Panc1 (cell line): ENCODE measurements at regions not wholly inside any gene's neighbourhood (a gene's known extent, or its start where the extent isn't known, plus 50 kb on each side); places are given as distances from the start of the nearest gene placed in this dataset.

Source experiments
- ATAC-seq: fragments of 200-7000 bp; cut with Tn5 transposase; 2 replicates; pipeline ENCODE4 v1.9.1; 2020; ENCODE audit warnings: mild to moderate bottlenecking, moderate library complexity
- BruUV-seq: library from RNA; stranded (reverse); fragments of 400-500 nt; replicated peaks from 2 replicates; lab custom pipeline; 2021; lab: Mats Ljungman, UMichigan
- CTCF ChIA-PET: fragments of 300-600 bp; sonication (Branson Sonifier 250); formaldehyde crosslinking; loops from one replicate; lab custom pipeline; 2022; ENCODE audit warnings: antibody characterized with exemption; lab: Charles Lee
- POLR2A ChIA-PET: fragments of 300-600 bp; sonication (Branson Sonifier 250); formaldehyde crosslinking; loops from one replicate; lab custom pipeline; 2022; ENCODE audit warnings: antibody characterized with exemption; lab: Charles Lee
- DNase-seq: peaks from one replicate; pipeline ENCODE4 v3.0.0-alpha.2; 2010; ENCODE audit warnings: low read depth, low spot score
- H3K27ac ChIP-seq: 2 replicates; pipeline ENCODE4 v1.5.1; 2011; ENCODE audit warnings: mild to moderate bottlenecking, low read length, inconsistent platforms
- H3K27me3 ChIP-seq: fragments of 200-500 bp; sonication (Bioruptor generic); 2 replicates; pipeline ENCODE4 v1.6.0; 2014; ENCODE audit warnings: low read length, inconsistent platforms; ENCODE audit not compliant: control insufficient read depth, insufficient read depth
- H3K36me3 ChIP-seq: fragments of 200-500 bp; sonication (Bioruptor generic); 2 replicates; pipeline ENCODE4 v1.5.1; 2014; ENCODE audit warnings: inconsistent platforms, mild to moderate bottlenecking, low read length, moderate library complexity; ENCODE audit not compliant: control insufficient read depth, insufficient read depth
- H3K4me1 ChIP-seq: 2 replicates; pipeline ENCODE4 v1.5.1; 2011; ENCODE audit warnings: inconsistent platforms, mild to moderate bottlenecking, low read length, moderate library complexity; ENCODE audit not compliant: control insufficient read depth, insufficient read depth
- H3K4me3 ChIP-seq, 2 experiments: 2 replicates each; pipeline ENCODE4 v1.5.1; 2011 to 2012; ENCODE audit warnings: low read depth in 2 of 2, low read length in 2 of 2, mild to moderate bottlenecking in 2 of 2, inconsistent platforms in 1 of 2, moderate library complexity in 1 of 2
- H3K9me3 ChIP-seq: fragments of 200-500 bp; sonication (Bioruptor generic); 2 replicates; pipeline ENCODE4 v1.5.1; 2014; ENCODE audit warnings: low read depth, mild to moderate bottlenecking, inconsistent platforms, low read length, moderate library complexity; ENCODE audit not compliant: control insufficient read depth, insufficient read depth
- POLR2AphosphoS5 ChIP-seq: IDR thresholded peaks from 2 replicates; pipeline ENCODE4 v1.6.1; 2012; ENCODE audit warnings: mild to moderate bottlenecking, low read depth, low read length, moderate library complexity
- REST ChIP-seq, 2 experiments: IDR thresholded peaks; 2 replicates each; pipeline ENCODE4 v1.6.1; 2011 to 2012; ENCODE audit warnings: low read depth in 2 of 2, control low read depth in 1 of 2, low read length in 1 of 2, mild to moderate bottlenecking in 1 of 2, moderate library complexity in 1 of 2; ENCODE audit not compliant: insufficient read depth in 1 of 2
- SIN3A ChIP-seq: IDR thresholded peaks from 2 replicates; pipeline ENCODE4 v1.6.1; 2012; ENCODE audit warnings: low read depth, mild to moderate bottlenecking, low read length, moderate library complexity, borderline replicate concordance; ENCODE audit not compliant: insufficient read depth
- TCF7L2 ChIP-seq: IDR thresholded peaks from 2 replicates; pipeline ENCODE4 v1.6.1; 2011; ENCODE audit warnings: mild to moderate bottlenecking, low read depth, low read length, inconsistent platforms
- in situ Hi-C: cut with HindIII; loops from 2 replicates; pipeline ENCODE4 v1.10.0; 2016; ENCODE audit warnings: low sequenced_read_pairs, low pct_unique_long_range_greater_than_20kb
- intact Hi-C: fragments of 100-400 bp; cut with micrococcal nuclease; formaldehyde crosslinking; loops from one replicate; pipeline ENCODE4 v1.10.0; 2022; ENCODE audit not compliant: unreplicated experiment
- TF ChIP-seq, protein P1 (sequence below): fragments of 450-650 bp; IDR thresholded peaks from 2 replicates; pipeline ENCODE4 v1.5.1; 2017; ENCODE audit warnings: mild to moderate bottlenecking

GRCh38 chr5:6083311-6083978, 294.9 kb downstream of the MED10 start:
- in situ Hi-C loops, result no loop called here
- H3K9me3 ChIP-seq, result no peaks in the 10 kb centered on the region
- TF ChIP-seq REST (IDR thresholded peaks at IDR 0.05; ENCODE audit: insufficient read depth in 1 of 2, low read depth in 2 of 2, low read length in 1 of 2), result no peak
- TF ChIP-seq TCF7L2, result no peak
- TF ChIP-seq POLR2AphosphoS5, result no peak
- no peak for TF ChIP-seq SIN3A
- TF ChIP-seq, protein P1, sequence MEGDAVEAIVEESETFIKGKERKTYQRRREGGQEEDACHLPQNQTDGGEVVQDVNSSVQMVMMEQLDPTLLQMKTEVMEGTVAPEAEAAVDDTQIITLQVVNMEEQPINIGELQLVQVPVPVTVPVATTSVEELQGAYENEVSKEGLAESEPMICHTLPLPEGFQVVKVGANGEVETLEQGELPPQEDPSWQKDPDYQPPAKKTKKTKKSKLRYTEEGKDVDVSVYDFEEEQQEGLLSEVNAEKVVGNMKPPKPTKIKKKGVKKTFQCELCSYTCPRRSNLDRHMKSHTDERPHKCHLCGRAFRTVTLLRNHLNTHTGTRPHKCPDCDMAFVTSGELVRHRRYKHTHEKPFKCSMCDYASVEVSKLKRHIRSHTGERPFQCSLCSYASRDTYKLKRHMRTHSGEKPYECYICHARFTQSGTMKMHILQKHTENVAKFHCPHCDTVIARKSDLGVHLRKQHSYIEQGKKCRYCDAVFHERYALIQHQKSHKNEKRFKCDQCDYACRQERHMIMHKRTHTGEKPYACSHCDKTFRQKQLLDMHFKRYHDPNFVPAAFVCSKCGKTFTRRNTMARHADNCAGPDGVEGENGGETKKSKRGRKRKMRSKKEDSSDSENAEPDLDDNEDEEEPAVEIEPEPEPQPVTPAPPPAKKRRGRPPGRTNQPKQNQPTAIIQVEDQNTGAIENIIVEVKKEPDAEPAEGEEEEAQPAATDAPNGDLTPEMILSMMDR, result no peak
- no peak overlapping the region for H3K4me3 ChIP-seq
- ATAC-seq (no peak), DNase-seq (no peak)
- H3K36me3 ChIP-seq, result no peaks in the 10 kb centered on the region
- POLR2A ChIA-PET, result no interaction called here
- CTCF ChIA-PET, result no interaction called here
- no peaks in the 10 kb centered on the region for H3K4me1 ChIP-seq
- intact Hi-C loops, result no loop called here
- BruUV-seq, result no TSS peak
- H3K27me3 ChIP-seq, result no peaks in the 10 kb centered on the region; the same call in 1 of the 2 replicates
- no peak overlapping the region for H3K27ac ChIP-seq

GRCh38 chr5:6082685-6083084, 295.7 kb downstream of the MED10 start:
- Histone ChIP-seq H3K4me3 (no peak overlapping the region), H3K9me3 (no peaks in the 10 kb centered on the region), H3K36me3 (no peaks in the 10 kb centered on the region), H3K27ac (no peak overlapping the region), H3K27me3 (no peaks in the 10 kb centered on the region; the same call in 1 of the 2 replicates), H3K4me1 (no peaks in the 10 kb centered on the region)
- ATAC-seq, result no peak
- ChIA-PET POLR2A (no interaction called here), CTCF (no interaction called here)
- TF ChIP-seq POLR2AphosphoS5, result no peak
- no peak for TF ChIP-seq TCF7L2
- TF ChIP-seq, protein P1, result no peak
- TF ChIP-seq SIN3A, result no peak
- no peak for TF ChIP-seq REST (IDR thresholded peaks at IDR 0.05; ENCODE audit: insufficient read depth in 1 of 2, low read depth in 2 of 2, low read length in 1 of 2)
- in situ Hi-C loops, result no loop called here
- no TSS peak for BruUV-seq
- intact Hi-C loops, result no loop called here
- no peak for DNase-seq
